RWPE1 (cell line): ENCODE measurements at regions not wholly inside any gene's neighbourhood (a gene's known extent, or its start where the extent isn't known, plus 50 kb on each side); places are given as distances from the start of the nearest gene placed in this dataset.

Source experiments
- CTCF ChIA-PET: fragments of 350-600 bp; sonication (Branson Sonifier 250); formaldehyde crosslinking; extraction: SDS; loops from one replicate; lab custom pipeline; 2021; lab: Yijun Ruan, JAX
- POLR2A ChIA-PET: fragments of 400-600 bp; formaldehyde crosslinking; extraction: SDS; loops from one replicate; lab custom pipeline; 2020; ENCODE audit warnings: antibody characterized with exemption; ENCODE audit not compliant: low non-redundant PET; lab: Yijun Ruan, JAX
- DNase-seq: peaks from one replicate; pipeline ENCODE4 v3.0.0; 2012; ENCODE audit warnings: low spot score
- H3K27ac ChIP-seq: fragments of 450-650 bp; 2 replicates; pipeline ENCODE4 v1.5.1; 2017
- TF ChIP-seq, protein P1 (sequence below): fragments of 450-650 bp; conservative IDR thresholded peaks from 2 replicates; pipeline ENCODE4 v1.5.1; 2017; ENCODE audit warnings: low read depth, mild to moderate bottlenecking

DNA sequence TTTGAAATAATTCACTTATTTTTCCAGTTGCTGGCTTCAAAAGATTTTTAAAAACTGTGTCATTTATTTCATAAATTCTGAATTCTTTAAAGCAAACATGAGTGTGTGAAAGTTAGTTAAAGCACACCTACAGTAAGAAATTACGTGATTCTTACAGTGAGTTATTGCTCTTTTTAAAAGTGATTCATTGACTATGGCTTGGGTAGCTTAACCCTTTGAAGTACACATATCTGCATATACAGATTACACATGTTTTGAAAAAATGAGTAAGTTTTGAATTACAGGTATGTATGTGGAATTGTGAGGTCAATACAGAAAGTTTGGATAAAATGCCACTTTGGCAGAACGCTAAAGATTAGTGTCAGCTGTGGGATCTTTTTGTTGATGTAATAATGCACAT is 64.5 kb upstream of the MBNL1 start:
- DNase-seq, result no peak
- TF ChIP-seq, protein P1, sequence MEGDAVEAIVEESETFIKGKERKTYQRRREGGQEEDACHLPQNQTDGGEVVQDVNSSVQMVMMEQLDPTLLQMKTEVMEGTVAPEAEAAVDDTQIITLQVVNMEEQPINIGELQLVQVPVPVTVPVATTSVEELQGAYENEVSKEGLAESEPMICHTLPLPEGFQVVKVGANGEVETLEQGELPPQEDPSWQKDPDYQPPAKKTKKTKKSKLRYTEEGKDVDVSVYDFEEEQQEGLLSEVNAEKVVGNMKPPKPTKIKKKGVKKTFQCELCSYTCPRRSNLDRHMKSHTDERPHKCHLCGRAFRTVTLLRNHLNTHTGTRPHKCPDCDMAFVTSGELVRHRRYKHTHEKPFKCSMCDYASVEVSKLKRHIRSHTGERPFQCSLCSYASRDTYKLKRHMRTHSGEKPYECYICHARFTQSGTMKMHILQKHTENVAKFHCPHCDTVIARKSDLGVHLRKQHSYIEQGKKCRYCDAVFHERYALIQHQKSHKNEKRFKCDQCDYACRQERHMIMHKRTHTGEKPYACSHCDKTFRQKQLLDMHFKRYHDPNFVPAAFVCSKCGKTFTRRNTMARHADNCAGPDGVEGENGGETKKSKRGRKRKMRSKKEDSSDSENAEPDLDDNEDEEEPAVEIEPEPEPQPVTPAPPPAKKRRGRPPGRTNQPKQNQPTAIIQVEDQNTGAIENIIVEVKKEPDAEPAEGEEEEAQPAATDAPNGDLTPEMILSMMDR, result no peak
- POLR2A ChIA-PET, result no interaction called here
- CTCF ChIA-PET, result interaction anchor here (0.7 to 1.6 kb wide), 3 partner anchors 14 to 849 kb away, joined by 3 to 4 read pairs (median 4); no protein-coding TSS in a partner anchor
- H3K27ac ChIP-seq, result no peak overlapping the region

DNA sequence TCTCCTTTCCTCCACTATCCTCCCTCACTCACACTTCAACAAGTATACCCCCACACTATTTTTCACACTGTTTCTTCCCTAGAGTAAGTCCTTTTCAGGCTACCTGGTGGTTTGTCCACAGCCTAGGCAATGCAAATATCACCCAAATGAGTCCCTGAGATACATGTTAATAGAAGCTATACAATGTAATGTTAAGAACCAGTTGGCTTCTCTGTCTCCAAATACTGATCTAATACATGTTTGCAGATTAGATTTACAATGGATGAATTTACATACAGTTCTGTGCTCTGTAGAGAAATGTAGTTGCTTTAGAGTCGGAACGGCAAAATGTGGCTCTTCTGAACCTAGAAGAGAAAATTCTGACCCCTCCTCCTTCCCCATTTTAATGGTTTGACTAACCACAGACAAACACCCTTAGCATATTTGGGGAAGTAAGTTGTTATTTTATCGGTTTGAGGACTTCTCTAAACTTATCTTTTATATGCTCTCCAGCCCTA is 63.6 kb upstream of the MBNL1 start:
- POLR2A ChIA-PET, result no interaction called here
- CTCF ChIA-PET, result interaction anchor here (0.7 kb wide), 1 partner anchor 848 kb away, joined by 4 read pairs; no protein-coding TSS in a partner anchor
- no peak for DNase-seq
- H3K27ac ChIP-seq, result no peak overlapping the region
- TF ChIP-seq, protein P1, result no peak

DNA sequence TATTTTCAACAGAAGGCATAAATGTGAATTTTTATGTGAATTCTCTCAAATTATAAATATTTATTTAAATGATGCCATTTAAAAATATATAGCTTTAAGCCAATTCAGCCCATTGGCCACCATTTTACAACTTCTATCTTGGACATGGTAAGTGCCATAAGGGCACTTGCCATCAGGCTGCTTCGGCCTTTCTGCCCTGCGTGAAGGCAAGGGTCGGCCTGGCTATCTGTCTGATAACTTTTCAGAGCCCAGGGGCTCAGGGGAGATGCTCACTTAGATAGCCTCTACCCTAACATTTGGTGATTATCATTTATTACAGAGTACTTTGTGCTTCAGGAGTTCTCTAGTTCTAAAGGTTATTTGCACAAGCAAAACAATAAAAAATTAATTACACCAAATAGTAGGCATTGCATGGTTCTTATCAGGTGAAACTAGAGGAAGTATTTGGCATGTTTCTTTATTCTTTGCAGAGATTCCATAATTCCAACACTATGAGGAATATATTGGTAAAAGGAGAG is 62.4 kb upstream of the MBNL1 start:
- TF ChIP-seq, protein P1, result no peak
- no peak for DNase-seq
- ChIA-PET POLR2A (no interaction called here), CTCF (no interaction called here)
- H3K27ac ChIP-seq, result no peak overlapping the region

DNA sequence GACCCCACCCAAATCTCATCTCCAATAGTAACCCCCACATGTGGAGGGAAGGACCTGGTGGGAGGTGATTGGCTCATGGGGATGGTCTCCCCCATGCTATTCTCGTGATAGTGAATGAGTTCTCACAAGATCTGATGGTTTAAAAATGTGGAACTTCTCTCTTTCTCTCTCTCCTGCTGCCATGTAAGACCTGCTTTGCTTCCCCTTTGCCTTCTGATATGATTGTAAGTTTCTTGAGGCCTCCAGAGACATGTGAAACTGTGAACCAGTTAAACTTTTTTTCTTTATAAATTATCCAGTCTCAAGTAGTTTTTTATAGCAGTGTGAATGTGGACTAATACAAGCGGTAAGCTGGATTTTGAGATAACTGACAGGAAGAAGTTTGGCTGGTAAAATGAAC is 60.3 kb upstream of the MBNL1 start:
- TF ChIP-seq, protein P1, result no peak
- no peak for DNase-seq
- CTCF ChIA-PET, result interaction anchor here (0.7 kb wide), 1 partner anchor 376 kb away, joined by 3 read pairs; no protein-coding TSS in a partner anchor
- H3K27ac ChIP-seq, result no peak overlapping the region
- POLR2A ChIA-PET, result no interaction called here

DNA sequence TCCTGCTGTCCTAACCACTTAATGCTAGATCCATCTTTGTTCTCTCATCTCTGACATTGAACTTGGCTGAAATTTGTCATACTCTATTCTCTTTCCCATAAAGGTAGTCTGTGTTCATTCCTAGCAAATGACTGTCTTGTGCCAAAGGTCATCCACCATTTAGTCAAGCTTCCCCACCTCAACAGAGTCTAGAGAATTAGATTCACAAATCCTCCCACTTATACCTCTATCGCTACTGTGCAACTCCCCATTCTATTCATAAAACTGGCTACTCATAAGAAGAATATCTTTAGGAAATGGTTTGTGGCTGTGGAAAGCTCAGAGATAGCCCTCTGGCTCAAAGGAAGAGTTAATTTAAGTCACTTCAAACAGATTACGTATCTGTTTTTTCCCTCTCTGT is 59.7 kb upstream of the MBNL1 start:
- DNase-seq, result no peak
- POLR2A ChIA-PET, result no interaction called here
- TF ChIP-seq, protein P1, result no peak
- no peak overlapping the region for H3K27ac ChIP-seq
- CTCF ChIA-PET, result no interaction called here

DNA sequence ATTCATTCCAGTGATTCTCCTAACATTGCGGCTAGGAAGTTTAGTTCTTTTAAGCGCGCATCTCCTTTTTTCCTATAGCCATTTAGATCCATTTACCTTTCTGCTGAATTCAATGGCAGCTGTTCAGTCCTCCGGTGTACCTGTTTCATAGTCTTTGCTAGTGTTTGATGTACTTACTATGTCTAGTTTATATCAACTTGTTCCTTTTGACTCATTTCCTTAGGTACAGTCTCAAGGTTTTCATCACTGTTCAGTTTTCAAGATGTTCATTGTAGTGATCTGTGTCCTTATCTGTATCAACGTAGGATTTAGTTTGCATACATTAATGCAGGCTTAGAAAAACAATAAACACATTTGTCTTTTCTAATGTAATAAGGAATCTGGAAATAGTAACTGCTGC is 59.0 kb upstream of the MBNL1 start:
- ChIA-PET CTCF (no interaction called here), POLR2A (no interaction called here)
- TF ChIP-seq, protein P1, result no peak
- no peak overlapping the region for H3K27ac ChIP-seq
- DNase-seq, result no peak
